ENCODE measurements at regions not wholly inside any gene's neighbourhood (a gene's known extent, or its start where the extent isn't known, plus 50 kb on each side); places are given as distances from the start of the nearest gene placed in this dataset.

- Histone ChIP-seq H3K4me1 (ENCODE audit: control insufficient read depth, insufficient read depth, low read length) (no peaks in the 10 kb centered on the region), H3K9me3 (ENCODE audit: control insufficient read depth, low read length) (no peaks in the 10 kb centered on the region), H3K27ac (ENCODE audit: insufficient read depth, low read depth, low read length, poor library complexity, severe bottlenecking) (no peak overlapping the region), H3K36me3 (ENCODE audit: control insufficient read depth, insufficient read depth, low read length) (no peaks in the 10 kb centered on the region), H3K27me3 (ENCODE audit: control insufficient read depth, insufficient read depth, low read length, poor library complexity, severe bottlenecking) (no peaks in the 10 kb centered on the region), H3K4me3 (ENCODE audit: insufficient read depth, low read depth, low read length) (no peak overlapping the region)
- WGBS, 2 experiments: 94 to 96% methylated on average over 6 of the region's 6 CpGs
These were observed 580.6 kb upstream of the TBX3 start for GRCh38 chr12:115264605-115265004.

GRCh38 chr12:115261691-115262398, 577.9 kb upstream of the TBX3 start:
- H3K9me3 ChIP-seq (ENCODE audit: control insufficient read depth, low read length): no peaks in the 10 kb centered on the region
- no peak overlapping the region for H3K4me3 ChIP-seq (ENCODE audit: insufficient read depth, low read depth, low read length)
- no peak overlapping the region for H3K27ac ChIP-seq (ENCODE audit: insufficient read depth, low read depth, low read length, poor library complexity, severe bottlenecking)
- no peaks in the 10 kb centered on the region for H3K4me1 ChIP-seq (ENCODE audit: control insufficient read depth, insufficient read depth, low read length)
- H3K36me3 ChIP-seq (ENCODE audit: control insufficient read depth, insufficient read depth, low read length): no peaks in the 10 kb centered on the region
- H3K27me3 ChIP-seq (ENCODE audit: control insufficient read depth, insufficient read depth, low read length, poor library complexity, severe bottlenecking): no peaks in the 10 kb centered on the region
- 74 to 81% methylated on average over 3 of the region's 3 CpGs for WGBS, 2 experiments

- Histone ChIP-seq H3K27ac (ENCODE audit: insufficient read depth, low read depth, low read length, poor library complexity, severe bottlenecking) (no peak overlapping the region), H3K27me3 (ENCODE audit: control insufficient read depth, insufficient read depth, low read length, poor library complexity, severe bottlenecking) (no peaks in the 10 kb centered on the region)
- 86 to 89% methylated on average over 7 of the region's 7 CpGs for WGBS, 2 experiments
These were observed 577.0 kb upstream of the TBX3 start for GRCh38 chr12:115260762-115261675.

GRCh38 chr12:115259968-115260747, 576.2 kb upstream of the TBX3 start:
- Histone ChIP-seq H3K4me1 (ENCODE audit: control insufficient read depth, insufficient read depth, low read length) (no peaks in the 10 kb centered on the region), H3K27ac (ENCODE audit: insufficient read depth, low read depth, low read length, poor library complexity, severe bottlenecking) (no peak overlapping the region), H3K4me3 (ENCODE audit: insufficient read depth, low read depth, low read length) (no peak overlapping the region), H3K27me3 (ENCODE audit: control insufficient read depth, insufficient read depth, low read length, poor library complexity, severe bottlenecking) (no peaks in the 10 kb centered on the region), H3K9me3 (ENCODE audit: control insufficient read depth, low read length) (no peaks in the 10 kb centered on the region), H3K36me3 (ENCODE audit: control insufficient read depth, insufficient read depth, low read length) (no peaks in the 10 kb centered on the region)
- 91 to 98% methylated on average over 4 of the region's 4 CpGs for WGBS, 2 experiments

More at GRCh38 chr12:115260762-115261675, 577.0 kb upstream of the TBX3 start:
- no peaks in the 10 kb centered on the region for H3K9me3 ChIP-seq (ENCODE audit: control insufficient read depth, low read length)
- H3K4me3 ChIP-seq (ENCODE audit: insufficient read depth, low read depth, low read length): no peak overlapping the region
- H3K36me3 ChIP-seq (ENCODE audit: control insufficient read depth, insufficient read depth, low read length): no peaks in the 10 kb centered on the region
- H3K4me1 ChIP-seq (ENCODE audit: control insufficient read depth, insufficient read depth, low read length): no peaks in the 10 kb centered on the region

GRCh38 chr12:115257791-115258190, 573.8 kb upstream of the TBX3 start:
- WGBS, 2 experiments: 93 to 100% methylated on average over 2 of the region's 2 CpGs
- Histone ChIP-seq H3K36me3 (ENCODE audit: control insufficient read depth, insufficient read depth, low read length) (no peaks in the 10 kb centered on the region), H3K4me1 (ENCODE audit: control insufficient read depth, insufficient read depth, low read length) (no peaks in the 10 kb centered on the region), H3K27ac (ENCODE audit: insufficient read depth, low read depth, low read length, poor library complexity, severe bottlenecking) (no peak overlapping the region), H3K9me3 (ENCODE audit: control insufficient read depth, low read length) (no peaks in the 10 kb centered on the region), H3K27me3 (ENCODE audit: control insufficient read depth, insufficient read depth, low read length, poor library complexity, severe bottlenecking) (no peaks in the 10 kb centered on the region), H3K4me3 (ENCODE audit: insufficient read depth, low read depth, low read length) (no peak overlapping the region)

GRCh38 chr12:115255962-115256361, 572.0 kb upstream of the TBX3 start:
- Histone ChIP-seq H3K27ac (ENCODE audit: insufficient read depth, low read depth, low read length, poor library complexity, severe bottlenecking) (no peak overlapping the region), H3K4me1 (ENCODE audit: control insufficient read depth, insufficient read depth, low read length) (no peaks in the 10 kb centered on the region), H3K9me3 (ENCODE audit: control insufficient read depth, low read length) (no peaks in the 10 kb centered on the region), H3K36me3 (ENCODE audit: control insufficient read depth, insufficient read depth, low read length) (no peaks in the 10 kb centered on the region), H3K4me3 (ENCODE audit: insufficient read depth, low read depth, low read length) (no peak overlapping the region), H3K27me3 (ENCODE audit: control insufficient read depth, insufficient read depth, low read length, poor library complexity, severe bottlenecking) (no peaks in the 10 kb centered on the region)
- 86 to 88% methylated on average over 5 of the region's 5 CpGs for WGBS, 2 experiments

- Histone ChIP-seq H3K27me3 (ENCODE audit: control insufficient read depth, insufficient read depth, low read length, poor library complexity, severe bottlenecking) (no peaks in the 10 kb centered on the region), H3K36me3 (ENCODE audit: control insufficient read depth, insufficient read depth, low read length) (no peaks in the 10 kb centered on the region), H3K27ac (ENCODE audit: insufficient read depth, low read depth, low read length, poor library complexity, severe bottlenecking) (no peak overlapping the region), H3K4me1 (ENCODE audit: control insufficient read depth, insufficient read depth, low read length) (no peaks in the 10 kb centered on the region), H3K4me3 (ENCODE audit: insufficient read depth, low read depth, low read length) (no peak overlapping the region), H3K9me3 (ENCODE audit: control insufficient read depth, low read length) (no peaks in the 10 kb centered on the region)
These were observed 571.3 kb upstream of the TBX3 start for GRCh38 chr12:115255257-115255656.

- Histone ChIP-seq H3K4me1 (ENCODE audit: control insufficient read depth, insufficient read depth, low read length) (no peaks in the 10 kb centered on the region), H3K4me3 (ENCODE audit: insufficient read depth, low read depth, low read length) (no peak overlapping the region), H3K9me3 (ENCODE audit: control insufficient read depth, low read length) (no peaks in the 10 kb centered on the region), H3K27ac (ENCODE audit: insufficient read depth, low read depth, low read length, poor library complexity, severe bottlenecking) (no peak overlapping the region), H3K36me3 (ENCODE audit: control insufficient read depth, insufficient read depth, low read length) (no peaks in the 10 kb centered on the region), H3K27me3 (ENCODE audit: control insufficient read depth, insufficient read depth, low read length, poor library complexity, severe bottlenecking) (no peaks in the 10 kb centered on the region)
- WGBS, 2 experiments: 96 to 98% methylated on average over 3 of the region's 3 CpGs
These were observed 569.1 kb upstream of the TBX3 start for GRCh38 chr12:115253049-115253448.

- Histone ChIP-seq H3K9me3 (ENCODE audit: control insufficient read depth, low read length) (no peaks in the 10 kb centered on the region), H3K4me3 (ENCODE audit: insufficient read depth, low read depth, low read length) (no peak overlapping the region), H3K27ac (ENCODE audit: insufficient read depth, low read depth, low read length, poor library complexity, severe bottlenecking) (no peak overlapping the region), H3K36me3 (ENCODE audit: control insufficient read depth, insufficient read depth, low read length) (no peaks in the 10 kb centered on the region), H3K4me1 (ENCODE audit: control insufficient read depth, insufficient read depth, low read length) (no peaks in the 10 kb centered on the region), H3K27me3 (ENCODE audit: control insufficient read depth, insufficient read depth, low read length, poor library complexity, severe bottlenecking) (no peaks in the 10 kb centered on the region)
- WGBS, 2 experiments: 94 to 95% methylated on average over 6 of the region's 6 CpGs
These were observed 567.8 kb upstream of the TBX3 start for GRCh38 chr12:115251727-115252126.
